ENCODE measurements at regions not wholly inside any gene's neighbourhood (a gene's known extent, or its start where the extent isn't known, plus 50 kb on each side); places are given as distances from the start of the nearest gene placed in this dataset.

DNA sequence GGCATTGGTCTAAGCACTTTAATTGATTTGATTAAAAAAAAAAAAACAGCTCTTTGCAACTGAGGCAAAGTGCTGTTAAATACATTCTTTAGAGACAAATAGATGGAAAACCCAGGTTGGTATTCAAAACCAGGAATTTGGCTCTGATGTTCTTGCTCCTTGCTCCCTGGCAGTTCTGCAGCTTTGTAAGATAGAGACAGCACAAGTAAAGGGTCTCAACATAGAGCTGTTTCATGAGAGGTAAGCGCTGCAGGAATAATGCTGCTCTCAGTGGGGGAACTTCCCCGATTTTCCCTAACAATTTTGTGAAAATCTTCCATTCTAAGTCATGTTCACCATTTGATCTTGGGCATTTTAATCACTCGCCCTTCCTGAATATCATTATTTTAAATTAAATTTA is 479.5 kb upstream of the HS3ST1 start:
- TF ChIP-seq, protein P1, sequence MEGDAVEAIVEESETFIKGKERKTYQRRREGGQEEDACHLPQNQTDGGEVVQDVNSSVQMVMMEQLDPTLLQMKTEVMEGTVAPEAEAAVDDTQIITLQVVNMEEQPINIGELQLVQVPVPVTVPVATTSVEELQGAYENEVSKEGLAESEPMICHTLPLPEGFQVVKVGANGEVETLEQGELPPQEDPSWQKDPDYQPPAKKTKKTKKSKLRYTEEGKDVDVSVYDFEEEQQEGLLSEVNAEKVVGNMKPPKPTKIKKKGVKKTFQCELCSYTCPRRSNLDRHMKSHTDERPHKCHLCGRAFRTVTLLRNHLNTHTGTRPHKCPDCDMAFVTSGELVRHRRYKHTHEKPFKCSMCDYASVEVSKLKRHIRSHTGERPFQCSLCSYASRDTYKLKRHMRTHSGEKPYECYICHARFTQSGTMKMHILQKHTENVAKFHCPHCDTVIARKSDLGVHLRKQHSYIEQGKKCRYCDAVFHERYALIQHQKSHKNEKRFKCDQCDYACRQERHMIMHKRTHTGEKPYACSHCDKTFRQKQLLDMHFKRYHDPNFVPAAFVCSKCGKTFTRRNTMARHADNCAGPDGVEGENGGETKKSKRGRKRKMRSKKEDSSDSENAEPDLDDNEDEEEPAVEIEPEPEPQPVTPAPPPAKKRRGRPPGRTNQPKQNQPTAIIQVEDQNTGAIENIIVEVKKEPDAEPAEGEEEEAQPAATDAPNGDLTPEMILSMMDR (IDR thresholded peaks at IDR 0.05 in 4 of 5, conservative IDR thresholded peaks at IDR 0.05 in 1 of 5), result no peak
- no peak for TF ChIP-seq POLR2A (IDR thresholded peaks at IDR 0.05)
